ENCODE measurements at regions not wholly inside any gene's neighbourhood (a gene's known extent, or its start where the extent isn't known, plus 50 kb on each side); places are given as distances from the start of the nearest gene placed in this dataset.

DNA sequence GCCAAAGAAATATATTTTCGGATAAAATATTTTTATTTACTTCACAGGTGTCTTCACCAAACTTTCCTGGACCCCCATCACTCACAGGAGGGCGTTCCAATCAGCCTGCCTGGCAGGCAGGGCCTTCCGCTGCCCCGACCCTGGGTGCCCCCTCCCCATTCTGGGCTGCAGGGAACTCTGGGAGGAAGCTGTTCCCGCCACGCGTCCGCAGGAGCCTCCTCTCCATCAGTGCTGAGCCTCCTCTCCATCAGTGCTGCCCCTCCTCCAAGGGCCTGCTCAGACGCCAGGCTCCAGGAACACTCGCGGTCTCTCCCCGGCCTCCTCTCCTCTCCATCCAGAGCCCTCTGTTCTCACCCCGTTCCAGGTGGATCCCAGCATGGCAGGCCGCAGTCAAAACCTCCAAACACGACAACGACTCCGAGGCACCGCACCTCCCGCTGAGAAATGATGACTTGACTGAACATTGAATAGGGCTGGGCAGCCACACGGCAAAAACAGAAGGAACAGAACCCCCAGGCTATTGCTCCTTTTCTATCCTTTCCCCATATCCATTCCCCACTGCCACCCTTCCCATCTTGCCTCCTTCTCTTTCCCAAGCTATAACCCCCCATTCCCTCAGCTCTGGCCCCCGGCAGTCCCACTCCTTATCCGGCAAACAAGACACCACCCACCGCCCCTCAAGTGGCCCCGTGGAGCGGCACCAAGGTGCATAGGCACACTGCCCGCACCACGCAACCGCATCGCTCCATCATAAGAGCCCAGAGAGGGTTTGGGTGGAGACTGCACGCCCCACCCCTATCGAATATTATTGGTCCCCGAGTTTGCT lies 268.6 kb upstream of the RAB6C start:
- no peak for DNase-seq (ENCODE audit: low read depth)

GRCh38 chr2:129711816-129712675 lies 267.4 kb upstream of the RAB6C start:
- no peak for DNase-seq (ENCODE audit: low read depth)

- no peak for DNase-seq (ENCODE audit: low read depth)
Measured at GRCh38 chr2:129712676-129712985, 266.8 kb upstream of the RAB6C start.

DNA sequence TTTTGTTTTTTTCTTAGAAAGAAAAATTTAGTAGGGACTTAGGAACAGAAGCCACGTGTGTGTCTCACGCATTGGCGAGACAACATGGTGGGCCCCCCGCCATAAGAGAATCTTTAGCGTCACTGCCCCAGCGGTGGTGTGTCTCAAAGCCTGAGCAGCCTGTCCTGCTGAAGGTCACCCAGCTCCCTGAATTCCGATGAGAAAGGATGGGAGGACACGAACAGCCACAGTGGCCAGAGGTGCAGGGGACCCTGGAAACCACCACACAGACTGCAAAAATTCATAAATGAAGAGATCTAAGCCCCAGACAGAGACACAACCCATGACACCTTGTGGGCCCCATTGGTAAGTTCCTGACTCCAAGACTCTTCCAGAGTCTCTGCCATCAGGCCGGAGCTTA lies 266.1 kb upstream of the RAB6C start:
- DNase-seq (ENCODE audit: low read depth) = no peak

- no peak for DNase-seq (ENCODE audit: low read depth)
Measured at GRCh38 chr2:129716781-129717559, 262.5 kb upstream of the RAB6C start.

DNA sequence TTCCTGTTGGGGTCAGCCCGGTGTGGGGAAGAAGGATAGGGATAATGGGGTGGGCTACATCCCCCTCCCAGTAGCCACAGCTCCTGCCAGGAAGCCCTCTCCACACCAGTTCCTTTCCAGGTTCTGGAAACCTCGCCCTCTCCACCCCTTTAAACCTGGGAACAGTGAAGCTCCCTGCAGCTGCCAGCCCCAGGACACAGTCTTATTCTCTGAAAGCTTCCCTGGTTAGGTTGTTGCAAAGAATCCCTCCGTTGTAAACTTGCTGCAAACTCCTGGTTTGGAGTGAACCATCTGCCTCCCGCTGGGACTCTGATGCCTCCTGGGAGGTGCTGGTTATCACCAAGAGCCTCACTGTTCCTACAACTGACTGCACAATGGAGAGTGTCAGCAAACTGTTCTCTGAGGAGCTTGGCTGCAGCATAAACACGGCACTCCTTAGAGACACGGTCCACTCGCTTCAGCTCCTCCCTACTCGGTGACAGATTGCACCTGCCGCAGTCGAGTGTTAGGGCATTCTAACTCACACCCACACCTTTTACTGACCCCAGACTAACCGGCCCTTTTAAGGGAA lies 261.8 kb upstream of the RAB6C start:
- DNase-seq (ENCODE audit: low read depth) = no peak

GRCh38 chr2:129719335-129719734 lies 260.1 kb upstream of the RAB6C start:
- DNase-seq (ENCODE audit: low read depth) = no peak

- DNase-seq (ENCODE audit: low read depth) = no peak
Measured at GRCh38 chr2:129720360-129720759, 259.1 kb upstream of the RAB6C start.

GRCh38 chr2:129720761-129721160 lies 258.7 kb upstream of the RAB6C start:
- DNase-seq (ENCODE audit: low read depth) = no peak

- DNase-seq (ENCODE audit: low read depth) = no peak
Measured at GRCh38 chr2:129721236-129721635, 258.2 kb upstream of the RAB6C start.

DNA sequence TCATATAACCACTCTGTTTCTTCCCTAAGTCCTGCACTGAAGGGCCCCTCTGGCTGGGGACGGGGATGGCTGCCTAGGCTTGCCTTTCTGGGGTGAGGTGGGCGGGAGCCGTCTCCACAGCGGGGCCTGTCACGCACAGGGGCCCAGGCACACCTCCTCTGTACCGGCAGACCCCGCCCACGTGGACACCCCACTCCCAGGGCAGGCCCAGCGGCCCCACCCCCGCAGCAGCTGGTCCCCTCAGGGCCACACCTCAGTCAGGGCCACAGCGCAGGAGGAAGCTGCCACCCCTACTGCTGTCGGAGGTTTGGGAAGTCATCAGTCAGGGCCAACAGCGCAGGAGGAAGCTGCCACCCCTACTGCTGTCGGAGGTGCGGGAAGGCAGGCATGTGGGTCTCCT lies 257.6 kb upstream of the RAB6C start:
- no peak for DNase-seq (ENCODE audit: low read depth)

DNA sequence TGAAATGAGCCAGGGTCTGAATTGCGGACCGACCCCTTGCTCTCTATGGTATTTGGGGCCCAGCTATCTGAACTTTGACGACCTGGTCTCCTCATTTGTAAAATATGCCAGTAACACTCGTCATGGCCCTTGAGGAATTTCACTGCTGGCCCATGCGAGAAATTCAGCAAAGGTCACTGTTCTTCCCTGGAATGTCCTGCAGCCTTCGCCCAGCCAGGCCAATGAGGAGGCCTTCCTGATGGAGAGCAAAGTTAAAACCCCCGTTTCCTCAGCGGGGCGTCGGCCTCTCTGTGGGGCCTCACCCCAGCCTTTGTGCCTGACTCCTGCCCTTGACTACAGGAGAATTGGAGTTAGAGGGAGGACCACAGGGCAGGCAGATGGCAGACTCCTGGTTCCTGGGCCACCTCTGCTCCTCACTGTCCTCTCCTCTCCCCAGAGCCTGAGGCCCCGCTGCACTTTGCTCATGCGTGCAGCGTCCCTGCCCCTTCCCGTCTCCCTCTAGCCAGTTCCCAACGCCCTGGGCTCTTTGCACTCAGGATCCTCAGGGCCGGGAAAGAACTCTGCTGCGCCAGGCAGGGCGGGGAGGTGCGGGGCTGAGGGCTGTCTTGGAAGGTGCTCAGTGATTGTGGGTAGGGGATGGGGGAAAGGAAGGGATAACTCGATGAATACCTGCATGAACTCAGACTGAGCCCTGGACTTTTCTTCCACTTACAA lies 257.0 kb upstream of the RAB6C start:
- DNase-seq (ENCODE audit: low read depth) = no peak

DNA sequence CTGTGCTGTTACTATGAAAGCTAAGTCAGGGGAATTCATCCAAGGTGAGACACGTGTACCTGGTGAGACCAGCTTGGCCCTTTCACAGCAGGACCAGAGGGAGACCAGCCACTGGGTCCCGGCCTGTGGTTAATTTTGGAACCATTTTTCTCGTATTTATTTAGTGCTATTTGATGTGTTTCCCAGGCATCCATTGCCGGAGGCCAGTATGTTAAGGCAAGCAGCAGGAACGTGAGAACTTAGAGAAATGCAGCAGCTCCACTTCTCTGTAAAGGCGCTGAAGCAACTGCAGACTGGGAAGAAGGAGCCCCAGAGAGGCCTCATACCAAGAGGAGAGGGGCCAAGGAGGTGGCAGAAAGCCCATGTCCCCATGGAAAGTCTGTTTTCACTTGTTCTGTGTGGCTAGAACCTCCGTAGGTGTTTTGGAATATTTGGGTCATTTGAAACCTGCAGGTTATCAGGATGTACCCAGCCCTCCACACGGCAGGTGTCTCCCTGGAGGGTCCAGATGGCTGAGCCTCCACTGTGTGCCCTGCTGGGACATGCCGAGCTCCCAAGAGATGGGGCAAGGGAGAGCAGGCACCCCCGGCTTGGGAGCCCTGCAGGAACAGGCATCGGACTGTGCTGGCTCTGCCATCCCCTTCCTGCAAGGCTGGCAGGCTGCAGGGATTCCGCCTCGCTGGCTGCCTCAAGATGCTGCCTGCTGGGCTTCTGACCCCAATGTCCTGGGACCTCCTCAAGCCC lies 256.0 kb upstream of the RAB6C start:
- DNase-seq (ENCODE audit: low read depth) = no peak

DNA sequence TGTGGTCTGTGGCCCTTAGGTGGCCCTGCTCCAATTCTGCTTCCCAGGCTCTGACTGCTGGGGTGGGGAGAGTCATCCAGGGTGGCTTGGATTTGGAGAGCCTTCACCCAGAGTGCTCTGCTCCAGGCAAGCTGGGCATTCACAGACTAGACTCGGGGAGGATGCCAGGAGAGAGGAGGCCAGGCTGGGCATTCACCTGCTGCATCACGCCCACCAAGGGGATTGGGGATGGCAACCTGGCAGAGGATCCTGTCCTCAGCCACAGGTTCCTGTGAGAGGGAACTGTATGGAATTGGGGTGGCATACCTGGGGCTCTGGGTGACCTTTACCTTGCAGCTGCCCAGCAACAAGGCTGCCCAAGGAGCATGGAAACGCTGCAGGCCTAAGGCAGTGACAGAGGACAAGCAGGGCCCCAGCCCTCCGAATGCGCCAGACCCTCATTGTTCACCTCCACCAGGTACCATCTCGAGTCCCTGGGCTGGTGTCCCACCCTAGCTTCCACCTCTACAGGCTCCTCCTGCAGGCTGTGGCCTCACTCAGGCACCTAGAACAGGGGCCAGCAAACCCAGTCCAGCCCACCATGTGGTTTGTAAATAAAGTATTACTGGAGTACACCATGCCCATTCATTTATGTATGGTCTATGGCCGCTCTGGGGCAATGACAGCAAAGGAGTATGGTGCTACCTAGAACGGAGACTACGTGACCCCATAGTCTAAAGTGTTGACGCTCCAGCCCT lies 255.3 kb upstream of the RAB6C start:
- no peak for DNase-seq (ENCODE audit: low read depth)

GRCh38 chr2:129726216-129726615 lies 253.2 kb upstream of the RAB6C start:
- no peak for DNase-seq (ENCODE audit: low read depth)

GRCh38 chr2:129727286-129727685 lies 252.2 kb upstream of the RAB6C start:
- no peak for DNase-seq (ENCODE audit: low read depth)

- no peak for DNase-seq (ENCODE audit: low read depth)
Measured at GRCh38 chr2:129728035-129728972, 251.2 kb upstream of the RAB6C start.

DNA sequence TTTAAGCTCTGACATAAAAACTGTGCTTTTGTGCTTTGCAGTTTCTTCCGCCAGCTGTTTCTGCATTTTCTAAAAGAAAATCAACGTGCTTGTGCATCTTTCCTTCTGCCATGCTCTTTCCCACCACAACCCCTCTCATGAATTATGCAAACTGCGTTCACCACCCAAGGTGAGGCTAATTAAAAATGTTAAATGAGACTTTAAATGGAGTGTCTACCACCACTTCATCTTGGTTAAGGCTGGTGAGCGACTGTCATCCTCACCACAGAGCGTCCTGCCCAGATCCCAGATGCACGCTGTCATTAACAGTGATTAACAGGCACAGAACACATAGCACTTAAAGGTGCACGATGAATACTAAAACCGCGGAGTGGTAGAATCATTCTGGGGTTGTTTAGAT lies 250.5 kb upstream of the RAB6C start:
- no peak for DNase-seq (ENCODE audit: low read depth)

- DNase-seq (ENCODE audit: low read depth) = no peak
Measured at GRCh38 chr2:129729646-129730045, 249.8 kb upstream of the RAB6C start.

Measured in GM04504 (cell line).